GM20000 (cell line): ENCODE measurements at regions not wholly inside any gene's neighbourhood (a gene's known extent, or its start where the extent isn't known, plus 50 kb on each side); places are given as distances from the start of the nearest gene placed in this dataset.

Source experiments
- DNase-seq: peaks from one replicate; pipeline ENCODE4 v3.0.0; 2012; ENCODE audit warnings: low spot score
- CTCF ChIP-seq: IDR thresholded peaks from 2 replicates; pipeline ENCODE4 v1.5.1; 2012; ENCODE audit warnings: mild to moderate bottlenecking, control low read depth; ENCODE audit errors: extremely low read depth, missing control alignments

GRCh38 chr4:179552131-179552530 lies 2109.9 kb upstream of the AGA start:
- DNase-seq = no peak
- no peak for TF ChIP-seq CTCF

- DNase-seq = no peak
- TF ChIP-seq CTCF = no peak
Measured at GRCh38 chr4:179563741-179564140, 2121.5 kb upstream of the AGA start.

- DNase-seq = no peak
- no peak for TF ChIP-seq CTCF
Measured at GRCh38 chr4:179569549-179569948, 2127.3 kb upstream of the AGA start.

GRCh38 chr4:179582164-179582905 lies 2140.1 kb upstream of the AGA start:
- no peak for DNase-seq
- TF ChIP-seq CTCF = no peak

GRCh38 chr4:179583221-179583620 lies 2141.0 kb upstream of the AGA start:
- DNase-seq = no peak
- no peak for TF ChIP-seq CTCF

GRCh38 chr4:179584101-179584500 lies 2141.9 kb upstream of the AGA start:
- no peak for DNase-seq
- TF ChIP-seq CTCF = no peak

GRCh38 chr4:179585761-179586160 lies 2143.5 kb upstream of the AGA start:
- DNase-seq = no peak
- no peak for TF ChIP-seq CTCF
